SK-N-SH (cell line): ENCODE measurements at regions not wholly inside any gene's neighbourhood (a gene's known extent, or its start where the extent isn't known, plus 50 kb on each side); places are given as distances from the start of the nearest gene placed in this dataset.

Experiments
- CTCF ChIA-PET: fragments of 300-600, 350-600 bp; formaldehyde crosslinking; extraction: SDS; loops from one replicate; lab custom pipeline; 2021; lab: Yijun Ruan, JAX
- POLR2A ChIA-PET: fragments of 350-600 bp; sonication (Branson Sonifier 250); formaldehyde crosslinking; extraction: SDS; loops from one replicate; lab custom pipeline; 2020; ENCODE audit warnings: antibody characterized with exemption, inconsistent platforms; lab: Yijun Ruan, JAX
- DNase-seq: peaks from one replicate; pipeline ENCODE4 v3.0.0; 2012
- H2AFZ ChIP-seq: fragments of 200-600 bp; sonication (generic); 2 replicates; pipeline ENCODE4 v1.8.1; 2016; ENCODE audit warnings: antibody characterized with exemption, mild to moderate bottlenecking, low read depth
- H3F3A ChIP-seq: fragments of 200-600 bp; sonication (generic); replicated peaks from 2 replicates; pipeline ENCODE3; 2016; ENCODE audit warnings: antibody characterized with exemption, mild to moderate bottlenecking; ENCODE audit not compliant: insufficient read depth
- H3K27ac ChIP-seq, 2 experiments: fragments of 200-500 bp in 1 of 2; fragments of 200-600 bp in 1 of 2; sonication (Bioruptor generic) in 1 of 2; sonication (generic), shearing (Covaris generic) in 1 of 2; 2 replicates each; pipeline versions ENCODE4 v1.5.1 to v1.6.1; 2014 to 2016; ENCODE audit warnings: low read depth in 2 of 2, inconsistent platforms in 1 of 2, low read length in 1 of 2, mild to moderate bottlenecking in 1 of 2, mixed read lengths in 1 of 2
- H3K27me3 ChIP-seq: fragments of 200-600 bp; sonication (generic), shearing (Covaris generic); 2 replicates; pipeline ENCODE4 v1.6.1; 2016; ENCODE audit warnings: mixed run types; ENCODE audit not compliant: insufficient read depth
- H3K36me3 ChIP-seq, 2 experiments: fragments of 200-500 bp in 1 of 2; fragments of 200-600 bp in 1 of 2; sonication (Bioruptor generic) in 1 of 2; sonication (generic) in 1 of 2; replicated peaks in 1 of 2; 2 replicates each; pipeline versions ENCODE3 to v1.5.1; 2014 to 2016; ENCODE audit warnings: low read length in 1 of 2, mild to moderate bottlenecking in 1 of 2; ENCODE audit not compliant: insufficient read depth in 2 of 2, control insufficient read depth in 1 of 2
- H3K4me1 ChIP-seq, 2 experiments: fragments of 200-500 bp in 1 of 2; fragments of 200-600 bp in 1 of 2; sonication (Bioruptor generic) in 1 of 2; sonication (generic), shearing (Covaris generic) in 1 of 2; 2 replicates each; pipeline versions ENCODE4 v1.5.1 to v1.6.1; 2014 to 2016; ENCODE audit warnings: low read depth in 1 of 2, low read length in 1 of 2, mixed run types in 1 of 2; ENCODE audit not compliant: insufficient read depth in 2 of 2, control insufficient read depth in 1 of 2
- H3K4me2 ChIP-seq: fragments of 200-600 bp; sonication (generic), shearing (Covaris generic); 2 replicates; pipeline ENCODE4 v1.6.1; 2017; ENCODE audit warnings: mixed run types
- H3K4me3 ChIP-seq, 2 experiments: fragments of 200-500 bp in 1 of 2; fragments of 200-600 bp in 1 of 2; sonication (Bioruptor generic) in 1 of 2; sonication (generic), shearing (Covaris generic) in 1 of 2; 2 replicates each; pipeline versions ENCODE4 v1.5.1 to v1.8.1; 2014 to 2016; ENCODE audit warnings: low read depth in 2 of 2, inconsistent platforms in 1 of 2, low read length in 1 of 2, mild to moderate bottlenecking in 1 of 2, mixed read lengths in 1 of 2, moderate library complexity in 1 of 2
- H3K79me2 ChIP-seq: fragments of 200-600 bp; sonication (generic); 2 replicates; pipeline ENCODE4 v1.8.1; 2017; ENCODE audit warnings: mild to moderate bottlenecking; ENCODE audit not compliant: insufficient read depth
- H3K9ac ChIP-seq: fragments of 200-600 bp; sonication (generic); 2 replicates; pipeline ENCODE4 v1.6.1; 2017; ENCODE audit warnings: mixed run types
- H3K9me2 ChIP-seq: fragments of 200-600 bp; sonication (generic); 2 replicates; pipeline ENCODE4 v1.6.1; 2017; ENCODE audit warnings: mixed run types
- H3K9me3 ChIP-seq: fragments of 200-600 bp; sonication (generic); 2 replicates; pipeline ENCODE4 v1.6.1; 2017; ENCODE audit warnings: mixed run types, mild to moderate bottlenecking, moderate library complexity
- H4K20me1 ChIP-seq: fragments of 200-600 bp; sonication (generic); 2 replicates; pipeline ENCODE4 v1.6.1; 2017; ENCODE audit warnings: mild to moderate bottlenecking, mixed run types; ENCODE audit not compliant: insufficient read depth
- CTCF ChIP-seq: fragments of 200-600 bp; sonication (generic); IDR thresholded peaks from 2 replicates; pipeline ENCODE4 v1.6.1; 2017; ENCODE audit warnings: antibody characterized with exemption, mild to moderate bottlenecking, moderate library complexity
- EP300 ChIP-seq, 2 experiments: IDR thresholded peaks; 2 replicates each; pipeline versions ENCODE4 v1.4.0 to v1.6.1; 2012; ENCODE audit warnings: borderline replicate concordance in 1 of 2, low read depth in 1 of 2, low read length in 1 of 2
- EZH2phosphoT487 ChIP-seq: fragments of 200-600 bp; sonication (generic); IDR thresholded peaks from 2 replicates; pipeline ENCODE4 v1.6.1; 2017; ENCODE audit warnings: low read depth, mixed run types, mild to moderate bottlenecking, antibody characterized with exemption, moderate library complexity, borderline replicate concordance
- GATA2 ChIP-seq: sonication (generic); formaldehyde crosslinking; IDR thresholded peaks from 2 replicates; pipeline ENCODE4 v1.5.0; 2020; ENCODE audit warnings: mild to moderate bottlenecking, missing genetic modification reagents
- MXI1 ChIP-seq: IDR thresholded peaks from 2 replicates; pipeline ENCODE4 v1.6.1; 2012; ENCODE audit warnings: mild to moderate bottlenecking, low read depth, low read length, improper control_type of control experiment
- RCOR1 ChIP-seq: fragments of 150-350 bp; IDR thresholded peaks from 2 replicates; pipeline ENCODE4 v1.6.1; 2017; ENCODE audit warnings: antibody characterized with exemption, low read length
- RXRA ChIP-seq: IDR thresholded peaks from 2 replicates; pipeline ENCODE4 v1.4.0; 2012; ENCODE audit warnings: low read depth, mild to moderate bottlenecking, borderline replicate concordance
- TAF1 ChIP-seq: IDR thresholded peaks from 2 replicates; pipeline ENCODE4 v1.6.1; 2012; ENCODE audit warnings: low read depth, mild to moderate bottlenecking, low read length, moderate library complexity, borderline replicate concordance
- TCF12 ChIP-seq: IDR thresholded peaks from 2 replicates; pipeline ENCODE4 v1.4.0; 2012
- TEAD4 ChIP-seq: IDR thresholded peaks from 2 replicates; pipeline ENCODE4 v1.4.0; 2012; ENCODE audit warnings: mild to moderate bottlenecking, borderline replicate concordance; ENCODE audit not compliant: insufficient read depth
- WGBS: methylation state at CpG from one replicate; pipeline ENCODE4 v1.1.6; 2017; ENCODE audit warnings: low lambda C conversion rate; 5-methylcytosine and 5-hydroxymethylcytosine counted together
- TF ChIP-seq, protein P1 (sequence below): fragments of 150-350 bp; IDR thresholded peaks from 2 replicates; pipeline ENCODE4 v1.6.1; 2017; ENCODE audit warnings: antibody characterized with exemption, low read length, low read depth, borderline replicate concordance

DNA sequence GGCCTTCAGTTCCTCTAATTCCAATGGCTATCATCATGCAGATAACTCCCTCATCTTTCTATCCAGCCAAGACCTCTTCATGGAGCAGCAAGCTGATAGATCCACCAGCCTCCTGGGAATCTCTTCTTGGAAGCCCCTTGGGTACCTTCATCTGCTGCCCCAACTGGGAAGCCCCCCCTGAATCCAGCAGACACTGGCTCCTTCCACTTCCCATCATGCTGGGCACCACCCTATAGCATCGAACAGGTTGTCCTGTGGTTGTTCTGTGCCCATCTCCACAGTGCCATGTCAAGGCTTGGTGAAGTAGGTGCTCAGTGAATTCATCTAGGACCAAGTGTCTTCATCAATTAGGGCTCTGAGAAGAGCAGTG, 410.4 kb upstream of the KLF4 start:
- ChIA-PET POLR2A (no interaction called here), CTCF (no interaction called here)
- H3K9ac ChIP-seq: no peak overlapping the region
- no peak overlapping the region for H3K27ac ChIP-seq
- no peaks in the 10 kb centered on the region for H3K9me2 ChIP-seq
- H3K4me1 ChIP-seq: no peaks in the 10 kb centered on the region; a peak in 1 of 4 replicates
- no peak overlapping the region for H3K4me2 ChIP-seq
- 29% methylated on average over 1 of the region's 1 CpG for WGBS
- TF ChIP-seq MXI1 (no peak), TEAD4 (no peak), TCF12 (no peak), RXRA (no peak), EP300 (IDR thresholded peaks at IDR 0.05; ENCODE audit: borderline replicate concordance in 1 of 2, low read depth in 1 of 2, low read length in 1 of 2) (no peak), CTCF (no peak), RCOR1 (no peak), GATA2 (CRISPR knock-in tag) (no peak)
- TF ChIP-seq, protein P1, sequence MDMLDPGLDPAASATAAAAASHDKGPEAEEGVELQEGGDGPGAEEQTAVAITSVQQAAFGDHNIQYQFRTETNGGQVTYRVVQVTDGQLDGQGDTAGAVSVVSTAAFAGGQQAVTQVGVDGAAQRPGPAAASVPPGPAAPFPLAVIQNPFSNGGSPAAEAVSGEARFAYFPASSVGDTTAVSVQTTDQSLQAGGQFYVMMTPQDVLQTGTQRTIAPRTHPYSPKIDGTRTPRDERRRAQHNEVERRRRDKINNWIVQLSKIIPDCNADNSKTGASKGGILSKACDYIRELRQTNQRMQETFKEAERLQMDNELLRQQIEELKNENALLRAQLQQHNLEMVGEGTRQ: no peak
- H3K36me3 ChIP-seq: no peaks in the 10 kb centered on the region
- H3K9me3 ChIP-seq: no peaks in the 10 kb centered on the region
- no peaks in the 10 kb centered on the region for H3F3A ChIP-seq
- H3K79me2 ChIP-seq: no peaks in the 10 kb centered on the region
- H3K27me3 ChIP-seq: no peaks in the 10 kb centered on the region
- DNase-seq: no peak
- H4K20me1 ChIP-seq: no peaks in the 10 kb centered on the region
- no peak overlapping the region for H3K4me3 ChIP-seq
- no peak overlapping the region for H2AFZ ChIP-seq

DNA sequence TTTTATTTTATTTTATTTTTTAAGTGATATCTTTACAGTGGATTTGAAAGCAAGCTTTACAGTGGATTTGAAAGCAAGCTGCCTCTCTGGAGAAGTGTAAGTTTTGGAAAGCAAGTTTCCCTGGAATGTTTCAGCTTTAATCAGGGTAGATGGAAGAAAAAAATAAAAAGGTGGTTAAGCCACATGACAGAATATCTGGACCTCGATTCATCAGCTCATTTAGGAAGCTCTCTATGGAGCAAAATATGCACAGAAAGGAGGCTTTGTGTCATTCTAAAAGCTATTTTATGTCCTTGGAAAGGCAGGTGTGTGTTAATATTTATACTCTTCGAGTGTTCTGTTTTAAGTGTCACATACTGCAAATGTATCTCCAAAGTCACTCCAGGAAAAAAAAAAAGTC, 409.2 kb upstream of the KLF4 start:
- POLR2A ChIA-PET: no interaction called here
- no peak overlapping the region for H2AFZ ChIP-seq

More for the DNA sequence above, 409.2 kb upstream of the KLF4 start:
- CTCF ChIA-PET: interaction anchor here (1.1 kb wide), 1 partner anchor 20 kb away, joined by 3 read pairs; no protein-coding TSS in a partner anchor
- H4K20me1 ChIP-seq: no peaks in the 10 kb centered on the region
- H3K4me3 ChIP-seq: no peak overlapping the region
- H3K36me3 ChIP-seq: no peaks in the 10 kb centered on the region
- H3K9me2 ChIP-seq: no peaks in the 10 kb centered on the region
- H3K79me2 ChIP-seq: no peaks in the 10 kb centered on the region
- DNase-seq: no peak
- 21% methylated on average over 2 of the region's 2 CpGs for WGBS
- no peaks in the 10 kb centered on the region for H3K9me3 ChIP-seq
- no peaks in the 10 kb centered on the region for H3K27me3 ChIP-seq
- H3K4me1 ChIP-seq: peaks cover 0 to 6% of the 10 kb centered on the region in 2 experiments; a peak in 1 of 4 replicates
- no peak overlapping the region for H3K4me2 ChIP-seq
- TF ChIP-seq TAF1: no peak
- no peak for TF ChIP-seq EP300 (IDR thresholded peaks at IDR 0.05; ENCODE audit: borderline replicate concordance in 1 of 2, low read depth in 1 of 2, low read length in 1 of 2)
- TF ChIP-seq EZH2phosphoT487: no peak
- TF ChIP-seq, all 33 proteins: peak for 0
- no peaks in the 10 kb centered on the region for H3F3A ChIP-seq
- no peak overlapping the region for H3K27ac ChIP-seq
- H3K9ac ChIP-seq: no peak overlapping the region
